ENCODE measurements at regions not wholly inside any gene's neighbourhood (a gene's known extent, or its start where the extent isn't known, plus 50 kb on each side); places are given as distances from the start of the nearest gene placed in this dataset.
A peak's percentile ranks its signal among the peaks of the same experiment; 100 is the strongest.

- no peak overlapping the region for H3K4me3 ChIP-seq (replicated peaks; ENCODE audit: insufficient read depth, low read length)
- TF ChIP-seq POLR2AphosphoS5 (IDR thresholded peaks at IDR 0.05; ENCODE audit: low read depth), result no peak
- TF ChIP-seq GABPA (IDR thresholded peaks at IDR 0.05; ENCODE audit: low read depth), result no peak
- TF ChIP-seq REST (IDR thresholded peaks at IDR 0.05; ENCODE audit: insufficient replicate concordance, low read depth), result no peak
- TF ChIP-seq SPI1 (IDR thresholded peaks at IDR 0.05; ENCODE audit: borderline replicate concordance, low read depth), result no peak
- no peak for TF ChIP-seq CTCF (IDR thresholded peaks at IDR 0.05; ENCODE audit: insufficient read depth, low read length)
- no peak for DNase-seq (ENCODE audit: low read depth in 1 of 2, low spot score in 1 of 2)
- H3K27me3 ChIP-seq (ENCODE audit: insufficient read depth, poor library complexity, severe bottlenecking), result no peaks in the 10 kb centered on the region
- H3K27ac ChIP-seq (replicated peaks), result no peak overlapping the region
These were observed 342.1 kb upstream of the RGS6 start for GRCh38 chr14:71590131-71590530.

GRCh38 chr14:71591231-71591630 lies 341.0 kb upstream of the RGS6 start:
- no peaks in the 10 kb centered on the region for H3K27me3 ChIP-seq (ENCODE audit: insufficient read depth, poor library complexity, severe bottlenecking)
- no peak overlapping the region for H3K27ac ChIP-seq (replicated peaks)
- no peak for DNase-seq (ENCODE audit: low read depth in 1 of 2, low spot score in 1 of 2)
- H3K4me3 ChIP-seq (replicated peaks; ENCODE audit: insufficient read depth, low read length), result no peak overlapping the region
- TF ChIP-seq CTCF (IDR thresholded peaks at IDR 0.05; ENCODE audit: insufficient read depth, low read length) (no peak), GABPA (IDR thresholded peaks at IDR 0.05; ENCODE audit: low read depth) (no peak), SPI1 (IDR thresholded peaks at IDR 0.05; ENCODE audit: borderline replicate concordance, low read depth) (no peak)

- H3K27ac ChIP-seq (replicated peaks), result no peak overlapping the region
- H3K4me3 ChIP-seq (replicated peaks; ENCODE audit: insufficient read depth, low read length), result no peak overlapping the region
- DNase-seq (ENCODE audit: low read depth in 1 of 2, low spot score in 1 of 2), result peak; percentile 1 to 35
- H3K27me3 ChIP-seq (ENCODE audit: insufficient read depth, poor library complexity, severe bottlenecking), result no peaks in the 10 kb centered on the region
- TF ChIP-seq CTCF (IDR thresholded peaks at IDR 0.05; ENCODE audit: insufficient read depth, low read length) (no peak), POLR2AphosphoS5 (IDR thresholded peaks at IDR 0.05; ENCODE audit: low read depth) (no peak), GABPA (IDR thresholded peaks at IDR 0.05; ENCODE audit: low read depth) (no peak), SPI1 (IDR thresholded peaks at IDR 0.05; ENCODE audit: borderline replicate concordance, low read depth) (no peak), REST (IDR thresholded peaks at IDR 0.05; ENCODE audit: insufficient replicate concordance, low read depth) (no peak)
These were observed 340.3 kb upstream of the RGS6 start for GRCh38 chr14:71591929-71592328.

GRCh38 chr14:71592361-71592760 lies 339.9 kb upstream of the RGS6 start:
- H3K4me3 ChIP-seq (replicated peaks; ENCODE audit: insufficient read depth, low read length), result no peak overlapping the region
- TF ChIP-seq SPI1 (IDR thresholded peaks at IDR 0.05; ENCODE audit: borderline replicate concordance, low read depth) (no peak), GABPA (IDR thresholded peaks at IDR 0.05; ENCODE audit: low read depth) (no peak), POLR2AphosphoS5 (IDR thresholded peaks at IDR 0.05; ENCODE audit: low read depth) (no peak)
- H3K27me3 ChIP-seq (ENCODE audit: insufficient read depth, poor library complexity, severe bottlenecking), result no peaks in the 10 kb centered on the region
- DNase-seq (ENCODE audit: low read depth in 1 of 2, low spot score in 1 of 2), result no peak
- H3K27ac ChIP-seq (replicated peaks), result no peak overlapping the region
